ENCODE measurements at regions not wholly inside any gene's neighbourhood (a gene's known extent, or its start where the extent isn't known, plus 50 kb on each side); places are given as distances from the start of the nearest gene placed in this dataset.
"Not testable (repeated sequence)": the region's sequence is repeated elsewhere in the genome, so short reads cannot be mapped to it uniquely, and the experiment has no call there.

- not testable (repeated sequence) for H3K4me1 Mint-ChIP-seq (ENCODE audit: low read depth); H3K27ac Mint-ChIP-seq; DNase-seq; H3K36me3 Mint-ChIP-seq (ENCODE audit: low read depth); H3K4me3 Mint-ChIP-seq; H3K27me3 Mint-ChIP-seq
- H3K9me3 Mint-ChIP-seq = peaks cover 25% of the 10 kb centered on the region
These were observed 2730.6 kb downstream of the RPIA start for GRCh38 chr2:91422102-91422501.

GRCh38 chr2:91427148-91427547 is 2735.7 kb downstream of the RPIA start:
- not testable (repeated sequence) for H3K27me3 Mint-ChIP-seq; H3K4me3 Mint-ChIP-seq; H3K27ac Mint-ChIP-seq; H3K36me3 Mint-ChIP-seq (ENCODE audit: low read depth); H3K4me1 Mint-ChIP-seq (ENCODE audit: low read depth); DNase-seq
- peaks cover 13% of the 10 kb centered on the region for H3K9me3 Mint-ChIP-seq

DNA sequence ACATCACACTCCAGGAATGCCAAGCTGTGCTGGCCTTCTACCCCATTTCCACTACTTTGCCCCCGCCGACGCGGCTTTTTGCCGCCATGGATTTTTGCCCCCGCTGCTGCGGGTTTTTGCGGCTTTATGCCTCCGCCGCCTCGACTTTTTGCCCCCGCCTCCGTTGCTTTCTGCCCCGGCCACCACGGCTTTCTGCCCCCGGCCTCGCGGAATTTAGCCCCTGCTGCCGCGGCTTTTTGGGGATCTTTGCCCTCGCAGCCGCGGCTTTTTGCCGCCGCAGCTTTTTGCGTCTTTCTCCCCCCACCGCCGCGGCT is 2750.4 kb downstream of the RPIA start:
- H3K4me3 Mint-ChIP-seq = not testable (repeated sequence)

GRCh38 chr2:91442246-91442905 is 2750.9 kb downstream of the RPIA start:
- DNase-seq = peak; percentile 34
- peaks cover 3% of the 10 kb centered on the region for H3K4me1 Mint-ChIP-seq (ENCODE audit: low read depth)
- H3K27ac Mint-ChIP-seq = no peak overlapping the region
- H3K4me3 Mint-ChIP-seq = no peak overlapping the region
- H3K9me3 Mint-ChIP-seq = peaks cover 6% of the 10 kb centered on the region
- peaks cover 34% of the 10 kb centered on the region for H3K27me3 Mint-ChIP-seq
- no peaks in the 10 kb centered on the region for H3K36me3 Mint-ChIP-seq (ENCODE audit: low read depth)

More for the DNA sequence above, 2750.4 kb downstream of the RPIA start:
- DNase-seq; H3K36me3 Mint-ChIP-seq (ENCODE audit: low read depth); H3K9me3 Mint-ChIP-seq; H3K27ac Mint-ChIP-seq; H3K4me1 Mint-ChIP-seq (ENCODE audit: low read depth): not testable (repeated sequence)
- peaks cover 37% of the 10 kb centered on the region for H3K27me3 Mint-ChIP-seq

GRCh38 chr2:91442906-91443729 is 2751.6 kb downstream of the RPIA start:
- H3K4me3 Mint-ChIP-seq; H3K36me3 Mint-ChIP-seq (ENCODE audit: low read depth); H3K9me3 Mint-ChIP-seq; DNase-seq; H3K4me1 Mint-ChIP-seq (ENCODE audit: low read depth); H3K27ac Mint-ChIP-seq: not testable (repeated sequence)
- peaks cover 34% of the 10 kb centered on the region for H3K27me3 Mint-ChIP-seq

DNA sequence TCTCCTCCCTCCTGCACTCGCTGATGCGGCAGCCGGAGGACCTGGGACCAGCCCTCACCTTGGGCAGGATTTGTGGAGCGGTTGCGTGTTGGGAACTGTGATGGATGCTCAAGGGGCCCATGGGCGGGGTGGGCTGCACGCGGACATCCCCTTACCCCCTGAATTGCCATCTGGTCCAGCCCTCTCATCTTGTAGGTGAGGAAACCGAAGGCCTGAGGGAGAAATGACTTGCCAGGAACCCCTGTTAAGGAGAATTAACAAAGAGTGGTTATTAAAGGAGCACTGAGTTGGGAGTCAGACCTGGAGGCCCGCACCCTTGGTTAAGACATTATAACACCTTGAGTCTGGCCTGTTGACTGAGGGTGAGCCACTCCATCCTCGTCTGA is 2752.2 kb downstream of the RPIA start:
- H3K27ac Mint-ChIP-seq; H3K4me3 Mint-ChIP-seq; DNase-seq; H3K9me3 Mint-ChIP-seq; H3K36me3 Mint-ChIP-seq (ENCODE audit: low read depth); H3K4me1 Mint-ChIP-seq (ENCODE audit: low read depth): not testable (repeated sequence)
- peaks cover 34% of the 10 kb centered on the region for H3K27me3 Mint-ChIP-seq

DNA sequence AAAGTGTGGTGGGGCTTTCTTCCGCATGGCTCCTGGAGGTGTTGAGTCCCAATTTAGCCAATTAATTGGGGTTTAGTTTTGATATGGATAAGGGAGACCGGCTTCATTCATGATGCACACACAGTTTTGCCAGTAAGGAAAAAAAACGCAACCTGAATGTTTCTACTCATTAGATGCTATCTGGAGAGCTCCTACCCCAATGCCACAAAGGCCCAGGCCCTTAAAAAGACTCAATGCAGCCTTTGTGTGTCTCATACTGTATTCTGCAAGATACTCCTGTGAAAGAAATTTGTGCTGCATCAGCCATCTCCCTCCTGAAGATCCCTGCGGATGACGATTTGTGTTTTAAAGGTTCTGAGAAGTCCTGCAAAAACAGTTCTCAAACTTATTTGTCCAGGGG is 2754.2 kb downstream of the RPIA start:
- H3K4me3 Mint-ChIP-seq; H3K36me3 Mint-ChIP-seq (ENCODE audit: low read depth); DNase-seq; H3K9me3 Mint-ChIP-seq; H3K27ac Mint-ChIP-seq; H3K4me1 Mint-ChIP-seq (ENCODE audit: low read depth): not testable (repeated sequence)
- peaks cover 29% of the 10 kb centered on the region for H3K27me3 Mint-ChIP-seq

DNA sequence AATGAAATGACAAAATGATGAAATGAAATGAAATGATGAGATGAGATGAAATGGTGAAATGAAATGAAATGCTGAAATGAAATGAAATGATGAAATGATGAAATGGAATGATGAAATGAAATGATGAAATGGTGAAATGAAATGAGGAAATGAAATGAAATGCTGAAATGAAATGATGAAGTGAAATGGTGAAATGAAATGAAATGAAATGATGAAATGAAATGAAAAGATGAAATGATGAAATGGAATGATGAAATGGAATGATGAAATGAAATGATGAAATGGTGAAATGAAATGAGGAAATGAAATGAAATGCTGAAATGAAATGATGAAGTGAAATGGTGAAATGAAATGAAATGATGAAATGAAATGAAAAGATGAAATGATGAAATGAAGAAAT is 2755.0 kb downstream of the RPIA start:
- not testable (repeated sequence) for DNase-seq; H3K36me3 Mint-ChIP-seq (ENCODE audit: low read depth); H3K4me1 Mint-ChIP-seq (ENCODE audit: low read depth); H3K4me3 Mint-ChIP-seq; H3K27ac Mint-ChIP-seq; H3K9me3 Mint-ChIP-seq
- peaks cover 29% of the 10 kb centered on the region for H3K27me3 Mint-ChIP-seq

DNA sequence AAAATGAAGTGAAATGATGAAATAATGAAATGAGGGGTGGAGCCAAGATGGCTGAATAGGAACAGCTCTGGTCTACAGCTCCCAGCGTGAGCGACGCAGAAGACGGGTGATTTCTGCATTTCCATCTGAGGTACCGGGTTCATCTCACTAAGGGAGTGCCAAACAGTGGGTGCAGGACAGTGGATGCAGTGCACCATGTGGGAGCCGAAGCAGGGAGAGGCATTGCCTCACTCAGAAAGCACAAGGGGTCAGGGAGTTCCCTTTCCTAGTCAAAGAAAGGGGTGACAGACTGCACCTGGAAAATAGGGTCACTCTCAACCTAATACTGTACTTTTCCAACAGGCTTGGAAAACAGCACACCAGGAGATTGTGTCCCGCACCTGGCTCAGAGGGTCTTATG is 2755.4 kb downstream of the RPIA start:
- not testable (repeated sequence) for H3K4me1 Mint-ChIP-seq (ENCODE audit: low read depth); H3K36me3 Mint-ChIP-seq (ENCODE audit: low read depth); H3K9me3 Mint-ChIP-seq; H3K4me3 Mint-ChIP-seq; DNase-seq; H3K27ac Mint-ChIP-seq
- H3K27me3 Mint-ChIP-seq = peaks cover 27% of the 10 kb centered on the region

- H3K4me3 Mint-ChIP-seq; H3K36me3 Mint-ChIP-seq (ENCODE audit: low read depth); DNase-seq; H3K27ac Mint-ChIP-seq; H3K9me3 Mint-ChIP-seq; H3K4me1 Mint-ChIP-seq (ENCODE audit: low read depth): not testable (repeated sequence)
- peaks cover 22% of the 10 kb centered on the region for H3K27me3 Mint-ChIP-seq
These were observed 2756.0 kb downstream of the RPIA start for GRCh38 chr2:91447508-91447907.

GRCh38 chr2:91462292-91462691 is 2770.8 kb downstream of the RPIA start:
- H3K4me3 Mint-ChIP-seq; H3K4me1 Mint-ChIP-seq (ENCODE audit: low read depth); H3K27me3 Mint-ChIP-seq; H3K36me3 Mint-ChIP-seq (ENCODE audit: low read depth); H3K9me3 Mint-ChIP-seq; DNase-seq; H3K27ac Mint-ChIP-seq: not testable (repeated sequence)

DNA sequence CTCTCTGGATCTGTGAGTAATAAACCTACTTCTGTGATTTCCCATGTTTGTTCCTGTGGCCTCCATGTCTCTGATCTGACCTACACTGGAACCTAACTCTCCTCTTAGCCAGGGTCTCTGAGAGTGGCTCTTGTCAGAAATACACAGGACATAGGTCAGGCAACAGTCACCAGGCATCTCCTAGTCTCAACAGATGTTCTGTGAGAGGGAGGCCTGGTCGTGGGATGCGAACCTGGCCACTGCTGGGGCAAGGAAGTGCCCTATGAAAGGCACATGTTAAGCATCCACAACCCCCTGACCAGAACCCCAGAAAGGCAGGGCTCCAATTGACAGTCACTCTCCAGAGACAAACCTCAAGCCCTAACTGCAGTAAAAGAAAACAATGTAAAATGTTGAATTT is 2771.5 kb downstream of the RPIA start:
- H3K9me3 Mint-ChIP-seq; DNase-seq; H3K36me3 Mint-ChIP-seq (ENCODE audit: low read depth); H3K4me3 Mint-ChIP-seq; H3K27me3 Mint-ChIP-seq; H3K4me1 Mint-ChIP-seq (ENCODE audit: low read depth); H3K27ac Mint-ChIP-seq: not testable (repeated sequence)

- H3K9me3 Mint-ChIP-seq; DNase-seq; H3K4me3 Mint-ChIP-seq; H3K27ac Mint-ChIP-seq; H3K4me1 Mint-ChIP-seq (ENCODE audit: low read depth); H3K27me3 Mint-ChIP-seq; H3K36me3 Mint-ChIP-seq (ENCODE audit: low read depth): not testable (repeated sequence)
These were observed 2775.4 kb downstream of the RPIA start for GRCh38 chr2:91466780-91467363.

- not testable (repeated sequence) for H3K4me1 Mint-ChIP-seq (ENCODE audit: low read depth); DNase-seq; H3K36me3 Mint-ChIP-seq (ENCODE audit: low read depth); H3K9me3 Mint-ChIP-seq
- Mint-ChIP-seq H3K27ac (peak overlapping the region; percentile 93), H3K4me3 (peak overlapping the region; percentile 68), H3K27me3 (peaks cover 13% of the 10 kb centered on the region)
These were observed 2784.9 kb downstream of the RPIA start for GRCh38 chr2:91476244-91476935.

DNA sequence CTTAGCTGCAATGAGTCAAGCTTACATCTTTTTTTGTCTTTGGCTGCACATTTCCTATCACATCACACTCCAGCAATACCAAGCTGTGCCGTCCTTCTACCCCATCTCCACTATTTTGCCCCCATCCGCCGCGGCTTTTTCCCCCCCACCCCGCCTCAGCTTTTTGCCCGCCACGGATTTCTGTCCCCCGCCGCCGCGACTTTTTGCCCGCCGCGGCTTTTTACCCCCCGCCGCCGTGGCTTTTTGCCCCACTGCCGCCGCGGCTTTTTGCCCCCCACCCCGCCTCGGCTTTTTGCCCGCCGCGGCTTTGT is 2785.4 kb downstream of the RPIA start:
- not testable (repeated sequence) for DNase-seq; H3K4me1 Mint-ChIP-seq (ENCODE audit: low read depth); H3K36me3 Mint-ChIP-seq (ENCODE audit: low read depth); H3K9me3 Mint-ChIP-seq
- H3K27ac Mint-ChIP-seq = peak overlapping the region; percentile 93
- peak overlapping the region; percentile 68 for H3K4me3 Mint-ChIP-seq
- peaks cover 16% of the 10 kb centered on the region for H3K27me3 Mint-ChIP-seq
